DND-41 (cell line): ENCODE measurements at regions not wholly inside any gene's neighbourhood (a gene's known extent, or its start where the extent isn't known, plus 50 kb on each side); places are given as distances from the start of the nearest gene placed in this dataset.

ENCODE experiments used
- ATAC-seq: fragments of 200-7000 bp; cut with Tn5 transposase; 3 replicates; pipeline ENCODE4 v1.9.1; 2021; ENCODE audit warnings: low read depth; ENCODE audit not compliant: insufficient read depth
- DNase-seq: peaks from one replicate; pipeline ENCODE4 v3.0.0-alpha.2; 2020
- H2AFZ ChIP-seq: 2 replicates; pipeline ENCODE4 v1.6.0; 2012; ENCODE audit warnings: low read depth, low read length
- H3K27ac ChIP-seq: 2 replicates; pipeline ENCODE4 v1.5.1; 2012; ENCODE audit warnings: low read length, inconsistent platforms
- H3K27me3 ChIP-seq: fragments of 200-600 bp; sonication (generic); 2 replicates; pipeline ENCODE4 v1.6.0; 2012; ENCODE audit warnings: low read length, mild to moderate bottlenecking, inconsistent platforms; ENCODE audit not compliant: insufficient read depth, poor library complexity
- H3K36me3 ChIP-seq: 2 replicates; pipeline ENCODE4 v1.5.1; 2012; ENCODE audit warnings: low read length, inconsistent platforms; ENCODE audit not compliant: insufficient read depth
- H3K4me1 ChIP-seq: 2 replicates; pipeline ENCODE4 v1.5.1; 2012; ENCODE audit warnings: mild to moderate bottlenecking, low read length; ENCODE audit not compliant: insufficient read depth
- H3K4me2 ChIP-seq: 2 replicates; pipeline ENCODE4 v1.6.0; 2012; ENCODE audit warnings: mild to moderate bottlenecking, moderate library complexity, low read length, inconsistent platforms; ENCODE audit not compliant: insufficient read depth
- H3K4me3 ChIP-seq, 2 experiments: fragments of 200-600 bp in 1 of 2; shearing (Covaris generic) in 1 of 2; 2 replicates each; pipeline ENCODE4 v1.5.1; 2012 to 2016; ENCODE audit warnings: inconsistent platforms in 2 of 2, low read length in 2 of 2, mild to moderate bottlenecking in 2 of 2, low read depth in 1 of 2, moderate library complexity in 1 of 2
- H3K79me2 ChIP-seq: 2 replicates; pipeline ENCODE4 v1.6.0; 2012; ENCODE audit warnings: low read length, inconsistent platforms; ENCODE audit not compliant: insufficient read depth
- H3K9ac ChIP-seq: 2 replicates; pipeline ENCODE4 v1.6.0; 2012; ENCODE audit warnings: low read depth, mild to moderate bottlenecking, inconsistent platforms, low read length, moderate library complexity
- H3K9me3 ChIP-seq: 2 replicates; pipeline ENCODE4 v1.5.1; 2012; ENCODE audit warnings: low read length, moderate library complexity, mild to moderate bottlenecking, inconsistent platforms; ENCODE audit not compliant: insufficient read depth, severe bottlenecking
- H4K20me1 ChIP-seq: 2 replicates; pipeline ENCODE4 v1.6.0; 2012; ENCODE audit warnings: low read length; ENCODE audit not compliant: insufficient read depth
- CTCF ChIP-seq: IDR thresholded peaks from 2 replicates; pipeline ENCODE4 v1.5.1; 2012; ENCODE audit warnings: borderline replicate concordance, low read length, moderate library complexity, mild to moderate bottlenecking; ENCODE audit not compliant: poor library complexity, severe bottlenecking; ENCODE audit errors: extremely low read depth
- EZH2 ChIP-seq: IDR thresholded peaks from 3 replicates; pipeline ENCODE4 v1.6.1; 2012; ENCODE audit warnings: borderline replicate concordance, low read depth, mild to moderate bottlenecking, moderate library complexity, low read length, inconsistent platforms; ENCODE audit not compliant: severe bottlenecking

GRCh38 chr14:94925416-94926173 is 155.7 kb upstream of the GSC start:
- DNase-seq (no peak), ATAC-seq (no peak)
- Histone ChIP-seq H3K27me3 (no peaks in the 10 kb centered on the region), H3K79me2 (no peaks in the 10 kb centered on the region), H3K4me1 (peaks cover 5% of the 10 kb centered on the region; the same call in 1 of the 2 replicates), H4K20me1 (no peaks in the 10 kb centered on the region), H3K36me3 (no peaks in the 10 kb centered on the region), H3K4me2 (no peak overlapping the region), H3K9ac (no peak overlapping the region), H3K9me3 (no peaks in the 10 kb centered on the region), H3K27ac (no peak overlapping the region), H2AFZ (no peak overlapping the region), H3K4me3 (no peak overlapping the region)
- no peak for TF ChIP-seq CTCF
- no peak for TF ChIP-seq EZH2

GRCh38 chr14:94924189-94924588 is 154.3 kb upstream of the GSC start:
- no peak for DNase-seq

GRCh38 chr14:94923786-94924185 is 153.9 kb upstream of the GSC start:
- Histone ChIP-seq H3K4me3 (no peak overlapping the region), H3K4me2 (no peak overlapping the region), H2AFZ (no peak overlapping the region), H3K79me2 (no peaks in the 10 kb centered on the region), H3K36me3 (no peaks in the 10 kb centered on the region), H3K27me3 (no peaks in the 10 kb centered on the region), H3K4me1 (peaks cover 6% of the 10 kb centered on the region), H3K27ac (no peak overlapping the region), H3K9ac (no peak overlapping the region), H3K9me3 (no peaks in the 10 kb centered on the region), H4K20me1 (no peaks in the 10 kb centered on the region)
- DNase-seq (no peak), ATAC-seq (no peak)
- TF ChIP-seq CTCF, result no peak
- TF ChIP-seq EZH2, result no peak

More at GRCh38 chr14:94924189-94924588, 154.3 kb upstream of the GSC start:
- H3K4me2 ChIP-seq, result no peak overlapping the region
- H3K36me3 ChIP-seq, result no peaks in the 10 kb centered on the region
- no peak overlapping the region for H2AFZ ChIP-seq
- H3K9me3 ChIP-seq, result no peaks in the 10 kb centered on the region
- H3K79me2 ChIP-seq, result no peaks in the 10 kb centered on the region
- H3K4me3 ChIP-seq, result no peak overlapping the region
- no peak overlapping the region for H3K27ac ChIP-seq
- no peaks in the 10 kb centered on the region for H3K27me3 ChIP-seq
- H3K4me1 ChIP-seq, result peaks cover 2% of the 10 kb centered on the region
- ATAC-seq, result no peak
- H4K20me1 ChIP-seq, result no peaks in the 10 kb centered on the region
- TF ChIP-seq CTCF, result no peak
- TF ChIP-seq EZH2, result no peak
- H3K9ac ChIP-seq, result no peak overlapping the region
